HEK293T (cell line): ENCODE measurements at regions not wholly inside any gene's neighbourhood (a gene's known extent, or its start where the extent isn't known, plus 50 kb on each side); places are given as distances from the start of the nearest gene placed in this dataset.

Experiments
- CTCF ChIA-PET: fragments of 350-600 bp; formaldehyde crosslinking; extraction: SDS; loops from one replicate; lab custom pipeline; 2021; ENCODE audit warnings: antibody characterized with exemption, inconsistent platforms; lab: Yijun Ruan, JAX
- POLR2A ChIA-PET: fragments of 350-600 bp; formaldehyde crosslinking; extraction: SDS; loops from one replicate; lab custom pipeline; 2020; ENCODE audit warnings: antibody characterized with exemption, inconsistent platforms; lab: Yijun Ruan, JAX
- DNase-seq: peaks from one replicate; pipeline ENCODE4 v3.0.0; 2012; ENCODE audit warnings: mixed read lengths; ENCODE audit errors: extremely low spot score
- ARNT ChIP-seq: fragments of 450-650 bp; IDR thresholded peaks from 2 replicates; pipeline ENCODE4 v1.6.1; 2017; ENCODE audit warnings: mild to moderate bottlenecking
- BHLHE40 ChIP-seq: fragments of 450-650 bp; IDR thresholded peaks from 2 replicates; pipeline ENCODE4 v1.6.1; 2016; ENCODE audit warnings: mild to moderate bottlenecking, moderate library complexity, borderline replicate concordance
- CTBP1 ChIP-seq: fragments of 450-650 bp; IDR thresholded peaks from 2 replicates; pipeline ENCODE4 v1.6.1; 2016; ENCODE audit warnings: borderline replicate concordance
- ELF4 ChIP-seq: fragments of 450-650 bp; IDR thresholded peaks from 2 replicates; pipeline ENCODE4 v1.6.1; 2017; ENCODE audit warnings: antibody characterized with exemption
- FOXA1 ChIP-seq: fragments of 450-650 bp; IDR thresholded peaks from 2 replicates; pipeline ENCODE4 v1.6.1; 2016; ENCODE audit warnings: mild to moderate bottlenecking
- FOXK2 ChIP-seq: fragments of 450-650 bp; IDR thresholded peaks from 2 replicates; pipeline ENCODE4 v1.6.1; 2016; ENCODE audit warnings: mild to moderate bottlenecking
- FOXM1 ChIP-seq: fragments of 450-650 bp; IDR thresholded peaks from 2 replicates; pipeline ENCODE4 v1.6.1; 2017; ENCODE audit warnings: mild to moderate bottlenecking, borderline replicate concordance
- HDGF ChIP-seq: fragments of 450-650 bp; IDR thresholded peaks from 2 replicates; pipeline ENCODE4 v1.6.1; 2017; ENCODE audit warnings: antibody characterized with exemption, borderline replicate concordance
- L3MBTL2 ChIP-seq: fragments of 450-650 bp; conservative IDR thresholded peaks from 2 replicates; pipeline ENCODE4 v1.6.1; 2016; ENCODE audit warnings: mild to moderate bottlenecking
- LEF1 ChIP-seq: fragments of 450-650 bp; IDR thresholded peaks from 2 replicates; pipeline ENCODE4 v1.6.1; 2017; ENCODE audit warnings: mild to moderate bottlenecking, borderline replicate concordance
- NFRKB ChIP-seq: fragments of 450-650 bp; IDR thresholded peaks from 2 replicates; pipeline ENCODE4 v1.6.1; 2016; ENCODE audit warnings: mild to moderate bottlenecking, moderate library complexity
- SP1 ChIP-seq: fragments of 450-650 bp; IDR thresholded peaks from 2 replicates; pipeline ENCODE4 v1.6.1; 2017
- SUZ12 ChIP-seq: fragments of 450-650 bp; IDR thresholded peaks from 2 replicates; pipeline ENCODE4 v1.6.1; 2016; ENCODE audit warnings: mild to moderate bottlenecking
- TARDBP ChIP-seq: fragments of 450-650 bp; IDR thresholded peaks from 2 replicates; pipeline ENCODE4 v1.6.1; 2016
- ZNF384 ChIP-seq: fragments of 450-650 bp; IDR thresholded peaks from 2 replicates; pipeline ENCODE4 v1.6.1; 2016
- TF ChIP-seq, protein P1 (sequence below): fragments of 450-650 bp; IDR thresholded peaks from 2 replicates; pipeline ENCODE4 v1.6.1; 2016

- TF ChIP-seq LEF1 (no peak), SP1 (no peak), FOXK2 (no peak), NFRKB (no peak), TARDBP (no peak), ARNT (no peak), CTBP1 (no peak), FOXA1 (no peak), ELF4 (no peak), SUZ12 (no peak), BHLHE40 (no peak), ZNF384 (no peak), FOXM1 (no peak), HDGF (no peak), L3MBTL2 (no peak)
- TF ChIP-seq, protein P1, sequence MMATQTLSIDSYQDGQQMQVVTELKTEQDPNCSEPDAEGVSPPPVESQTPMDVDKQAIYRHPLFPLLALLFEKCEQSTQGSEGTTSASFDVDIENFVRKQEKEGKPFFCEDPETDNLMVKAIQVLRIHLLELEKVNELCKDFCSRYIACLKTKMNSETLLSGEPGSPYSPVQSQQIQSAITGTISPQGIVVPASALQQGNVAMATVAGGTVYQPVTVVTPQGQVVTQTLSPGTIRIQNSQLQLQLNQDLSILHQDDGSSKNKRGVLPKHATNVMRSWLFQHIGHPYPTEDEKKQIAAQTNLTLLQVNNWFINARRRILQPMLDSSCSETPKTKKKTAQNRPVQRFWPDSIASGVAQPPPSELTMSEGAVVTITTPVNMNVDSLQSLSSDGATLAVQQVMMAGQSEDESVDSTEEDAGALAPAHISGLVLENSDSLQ: no peak
- POLR2A ChIA-PET: no interaction called here
- no peak for DNase-seq
- CTCF ChIA-PET: no interaction called here
These were observed 738.9 kb upstream of the PTBP2 start for GRCh38 chr1:95982711-95983110.

DNA sequence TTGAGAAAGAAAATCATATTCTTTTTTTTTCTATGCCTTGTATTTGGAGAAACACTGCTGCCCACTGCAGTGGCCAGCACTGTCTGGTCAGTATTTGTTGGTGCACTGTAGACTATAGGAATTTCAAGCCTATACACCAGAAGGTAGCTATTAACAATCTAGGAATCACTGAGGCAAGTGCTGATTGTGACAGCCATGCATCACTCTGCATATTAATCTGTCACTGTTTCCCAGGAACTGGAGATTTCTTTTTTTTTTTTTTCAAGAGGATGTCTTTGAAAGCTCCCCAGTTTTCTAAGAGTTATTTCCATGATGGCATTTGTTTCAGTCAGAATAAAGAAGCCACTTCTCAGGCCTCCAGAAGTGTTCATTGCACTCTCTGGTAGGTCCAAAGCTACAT, 737.8 kb upstream of the PTBP2 start:
- CTCF ChIA-PET: no interaction called here
- POLR2A ChIA-PET: no interaction called here
- no peak for DNase-seq
- TF ChIP-seq HDGF (no peak), LEF1 (no peak), SUZ12 (no peak), SP1 (no peak)

DNA sequence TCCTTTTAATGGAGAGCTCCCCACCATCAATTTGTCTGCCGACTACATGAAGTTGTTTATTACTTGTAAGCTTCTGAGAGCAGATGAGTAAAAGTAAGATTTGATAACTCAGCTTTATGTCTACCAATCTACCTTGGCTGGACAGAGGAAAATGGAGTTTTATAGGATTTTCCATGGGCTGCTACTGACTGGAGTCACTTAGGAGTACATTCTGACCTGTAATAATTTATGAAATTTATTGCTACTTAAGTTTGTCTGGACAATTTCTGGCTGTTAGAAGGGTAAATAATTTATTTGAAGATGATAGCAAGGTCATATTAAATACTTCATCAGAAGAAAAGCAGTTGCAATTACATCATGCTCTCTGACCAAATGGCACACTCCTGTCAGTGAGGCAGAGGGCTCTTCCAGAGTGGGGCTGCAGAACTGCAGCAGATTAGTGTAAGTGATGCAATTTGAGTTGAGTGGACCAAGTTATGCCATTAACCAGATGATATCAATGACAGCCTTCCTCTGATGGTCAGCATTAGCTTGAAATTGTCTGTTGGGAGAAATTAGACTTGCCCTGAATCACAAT, 736.7 kb upstream of the PTBP2 start:
- no peak for DNase-seq
- TF ChIP-seq HDGF (no peak), ARNT (no peak), ELF4 (no peak), FOXA1 (no peak), CTBP1 (no peak), BHLHE40 (no peak), SP1 (no peak), FOXK2 (no peak), FOXM1 (no peak), LEF1 (no peak)
- TF ChIP-seq, protein P1: no peak
- ChIA-PET CTCF (no interaction called here), POLR2A (no interaction called here)

DNA sequence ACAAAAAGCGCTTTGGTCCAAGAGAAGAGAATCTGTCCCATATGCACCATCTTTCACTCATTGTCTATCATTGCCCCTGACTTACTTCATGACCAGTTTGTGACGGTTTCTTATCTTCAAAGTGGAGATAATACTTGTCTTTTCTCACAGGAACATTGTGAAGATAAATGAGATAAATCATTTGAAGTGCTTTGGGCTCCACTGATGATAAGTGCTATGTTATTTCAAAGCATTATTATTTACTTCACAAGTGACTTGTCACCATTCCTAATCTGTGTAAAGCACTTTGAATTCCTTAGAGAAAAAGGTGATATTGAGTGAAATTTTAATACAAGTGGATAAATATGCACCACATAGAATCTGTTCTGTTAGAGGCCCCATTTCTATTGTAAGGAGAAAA, 731.6 kb upstream of the PTBP2 start:
- DNase-seq: no peak
- CTCF ChIA-PET: no interaction called here
- POLR2A ChIA-PET: no interaction called here
- no peak for TF ChIP-seq ARNT
- TF ChIP-seq, protein P1: no peak
- no peak for TF ChIP-seq FOXM1
- no peak for TF ChIP-seq CTBP1
- TF ChIP-seq HDGF: no peak
- TF ChIP-seq LEF1: no peak
- no peak for TF ChIP-seq SP1
- no peak for TF ChIP-seq ZNF384
- TF ChIP-seq L3MBTL2: no peak
- TF ChIP-seq NFRKB: no peak
- no peak for TF ChIP-seq ELF4
- TF ChIP-seq SUZ12: no peak

- ChIA-PET CTCF (no interaction called here), POLR2A (no interaction called here)
- no peak for TF ChIP-seq ARNT
- TF ChIP-seq CTBP1: no peak
- no peak for TF ChIP-seq BHLHE40
- TF ChIP-seq SUZ12: no peak
- no peak for TF ChIP-seq FOXM1
- no peak for TF ChIP-seq TARDBP
- DNase-seq: no peak
These were observed 729.6 kb upstream of the PTBP2 start for GRCh38 chr1:95991787-95992520.

DNA sequence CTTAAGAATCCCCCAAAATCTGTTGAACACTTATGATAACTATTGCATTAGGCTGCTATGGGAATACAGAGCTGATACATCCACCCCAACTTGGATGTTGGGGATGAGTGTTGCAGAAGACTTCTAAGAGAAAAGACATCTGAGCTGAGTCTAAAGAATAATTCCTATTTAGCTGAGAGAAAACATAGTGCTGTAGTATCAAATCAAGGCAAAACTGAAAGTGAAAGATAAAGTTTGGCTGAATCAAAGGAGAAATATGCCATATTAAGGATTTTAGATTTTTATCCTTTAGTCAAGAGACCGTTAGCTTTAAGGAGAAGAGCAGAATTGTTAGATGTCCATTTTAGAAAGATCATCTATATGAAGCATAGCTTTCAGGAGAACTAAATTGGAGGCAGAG, 726.9 kb upstream of the PTBP2 start:
- CTCF ChIA-PET: no interaction called here
- DNase-seq: no peak
- POLR2A ChIA-PET: no interaction called here
- no peak for TF ChIP-seq LEF1
- TF ChIP-seq CTBP1: no peak
- no peak for TF ChIP-seq FOXK2
- no peak for TF ChIP-seq FOXA1
- no peak for TF ChIP-seq SP1
- no peak for TF ChIP-seq SUZ12
- no peak for TF ChIP-seq L3MBTL2
- TF ChIP-seq NFRKB: no peak
- no peak for TF ChIP-seq FOXM1
- TF ChIP-seq TARDBP: no peak
- TF ChIP-seq, protein P1: no peak
- TF ChIP-seq BHLHE40: no peak
- no peak for TF ChIP-seq ARNT
- no peak for TF ChIP-seq ELF4
